GM19023 (cell line): ENCODE measurements at regions not wholly inside any gene's neighbourhood (a gene's known extent, or its start where the extent isn't known, plus 50 kb on each side); places are given as distances from the start of the nearest gene placed in this dataset.
"Not testable (repeated sequence)": the region's sequence is repeated elsewhere in the genome, so short reads cannot be mapped to it uniquely, and the experiment has no call there.

ENCODE experiments used
- ATAC-seq: cut with Tn5 transposase; IDR thresholded peaks from one replicate; pipeline ENCODE4 v1.9.1; 2021; ENCODE audit warnings: mild to moderate bottlenecking, moderate library complexity; ENCODE audit not compliant: unreplicated experiment

GRCh38 chr17:71055128-71055527, 885.8 kb downstream of the KCNJ2 start:
- ATAC-seq, result no peak

GRCh38 chr17:71057448-71057847, 888.1 kb downstream of the KCNJ2 start:
- no peak for ATAC-seq

DNA sequence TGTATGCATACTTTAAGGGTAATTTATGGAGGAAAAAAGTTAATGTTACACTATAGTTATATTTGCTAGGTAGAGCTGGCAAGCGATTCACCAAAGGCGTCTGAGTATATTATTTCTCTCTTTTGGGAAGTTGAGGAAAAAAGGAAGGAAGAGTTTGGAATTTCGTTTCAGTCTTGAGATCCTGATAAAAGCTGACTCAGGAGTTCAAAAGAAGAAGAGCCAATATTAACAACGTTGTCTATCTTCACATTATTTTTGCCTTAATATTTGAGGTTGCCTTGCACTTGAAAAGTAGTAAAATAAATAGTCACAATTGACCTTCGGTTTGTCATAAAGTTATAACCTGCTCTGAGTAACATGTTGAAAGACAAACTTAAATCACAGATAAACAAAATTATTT, 888.6 kb downstream of the KCNJ2 start:
- no peak for ATAC-seq

GRCh38 chr17:71063127-71063526, 893.8 kb downstream of the KCNJ2 start:
- no peak for ATAC-seq

GRCh38 chr17:71063559-71063958, 894.2 kb downstream of the KCNJ2 start:
- ATAC-seq, result no peak

DNA sequence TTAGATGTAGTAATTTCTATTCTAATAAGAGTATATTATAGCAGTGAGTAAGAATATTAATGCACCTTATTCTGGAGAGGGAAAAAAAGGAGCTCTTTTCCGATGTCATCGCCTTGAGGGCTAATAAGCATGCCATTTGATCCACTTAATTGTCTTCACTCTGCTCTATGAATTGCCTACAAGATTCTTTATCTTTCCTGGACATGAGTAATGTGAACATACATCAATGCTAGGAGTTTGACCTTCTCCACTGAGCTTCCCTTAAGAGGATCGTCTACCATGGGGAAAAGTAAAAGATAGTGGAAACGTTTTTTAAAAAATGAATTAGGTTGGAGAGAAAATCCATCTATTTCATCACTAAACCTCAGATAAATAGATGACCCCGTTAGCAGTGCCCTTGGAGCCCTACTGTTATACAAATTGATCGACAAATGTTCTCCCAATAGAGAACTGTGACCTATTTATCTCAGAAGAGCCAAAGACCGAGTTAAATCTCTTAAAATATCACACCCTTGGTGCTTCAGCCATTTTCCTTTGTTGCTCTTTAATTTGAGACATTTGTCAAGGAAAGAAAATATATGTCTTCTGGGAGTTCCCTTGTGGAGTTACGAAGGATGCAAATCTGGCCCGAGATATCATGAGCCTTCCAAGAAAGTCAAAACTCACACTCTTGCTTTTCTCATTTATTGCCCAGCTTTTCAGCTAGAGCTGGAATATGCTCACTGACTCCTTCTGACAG, 898.5 kb downstream of the KCNJ2 start:
- ATAC-seq, result no peak

GRCh38 chr17:71068408-71068750, 899.0 kb downstream of the KCNJ2 start:
- ATAC-seq, result no peak

GRCh38 chr17:71071041-71071440, 901.7 kb downstream of the KCNJ2 start:
- no peak for ATAC-seq

DNA sequence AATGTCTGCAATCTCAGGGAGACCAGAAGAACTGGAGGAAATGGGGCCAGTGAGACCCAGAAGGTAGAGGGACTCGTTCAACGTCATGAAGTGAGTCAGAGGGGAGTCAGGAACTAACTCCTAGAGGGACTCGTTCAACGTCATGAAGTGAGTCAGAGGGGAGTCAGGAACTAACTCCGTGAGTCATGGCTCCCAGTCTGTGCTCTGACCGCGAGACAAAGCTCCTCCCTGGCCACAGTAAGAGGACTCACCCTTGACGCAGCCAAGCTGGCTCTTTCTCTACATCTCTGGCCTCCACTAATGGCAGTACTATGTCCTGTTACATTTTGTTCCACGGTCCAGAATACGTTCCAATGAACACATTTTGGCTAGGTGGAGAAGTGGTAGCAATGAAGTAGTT, 902.5 kb downstream of the KCNJ2 start:
- no peak for ATAC-seq

DNA sequence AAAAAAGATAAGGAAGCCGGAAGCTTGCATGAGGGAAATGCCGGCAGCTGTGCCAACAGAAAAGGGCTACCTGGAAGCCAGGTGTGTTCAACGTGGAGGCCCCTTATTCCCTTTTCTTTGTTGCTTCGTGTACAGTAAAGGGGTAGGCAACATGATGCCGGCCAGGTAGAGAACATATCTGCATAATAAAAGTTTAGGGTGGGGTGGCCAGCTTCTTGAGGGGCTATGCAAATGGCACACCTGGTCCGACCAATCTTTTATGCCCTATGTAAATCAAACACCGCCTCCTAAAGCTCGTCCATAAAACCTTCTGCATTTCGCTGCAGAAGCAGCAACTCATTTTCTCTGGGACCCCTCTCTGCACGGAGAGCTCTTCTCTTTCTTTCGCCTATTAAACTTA, 911.6 kb downstream of the KCNJ2 start:
- ATAC-seq, result no peak

DNA sequence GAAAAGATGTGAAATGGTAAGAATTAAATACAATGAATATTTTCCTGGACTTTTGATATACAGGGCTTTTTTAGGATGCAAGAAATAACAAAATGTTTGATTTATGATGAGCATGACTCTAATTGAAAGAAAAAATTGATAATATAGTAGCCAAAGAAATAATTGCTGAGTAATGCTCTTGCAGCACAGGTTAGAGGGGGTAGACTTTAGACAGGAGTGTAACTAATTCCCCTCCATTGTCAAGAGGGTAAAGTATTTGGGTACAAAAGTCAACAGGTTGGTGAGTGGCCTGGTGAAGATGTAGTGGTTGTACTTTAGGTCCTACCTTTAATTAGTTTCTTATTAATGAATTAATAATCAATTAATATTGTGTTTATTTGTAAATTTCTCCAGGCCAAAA, 912.3 kb downstream of the KCNJ2 start:
- ATAC-seq, result no peak

DNA sequence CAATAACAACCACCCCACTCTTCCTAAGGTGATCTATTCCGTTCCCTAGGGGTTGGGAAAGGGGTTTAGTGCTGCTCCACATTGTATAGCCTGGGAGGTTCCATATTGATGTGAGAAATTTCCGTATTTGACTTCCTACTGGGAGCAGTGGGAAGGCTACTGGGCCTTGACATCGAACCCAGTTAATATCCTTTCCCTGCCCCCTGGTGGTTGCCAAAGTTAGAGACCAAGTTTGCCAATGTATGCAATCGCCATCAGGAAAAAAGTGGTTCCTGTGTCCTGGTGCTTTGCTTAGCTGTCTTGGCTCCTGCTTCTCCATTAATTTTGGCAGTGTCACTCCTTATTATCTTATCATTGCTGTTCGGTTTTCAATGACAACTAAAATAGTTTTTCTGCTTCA, 914.9 kb downstream of the KCNJ2 start:
- no peak for ATAC-seq

GRCh38 chr17:71084838-71085237, 915.5 kb downstream of the KCNJ2 start:
- ATAC-seq, result no peak

GRCh38 chr17:71085238-71086033, 916.1 kb downstream of the KCNJ2 start:
- no peak for ATAC-seq

DNA sequence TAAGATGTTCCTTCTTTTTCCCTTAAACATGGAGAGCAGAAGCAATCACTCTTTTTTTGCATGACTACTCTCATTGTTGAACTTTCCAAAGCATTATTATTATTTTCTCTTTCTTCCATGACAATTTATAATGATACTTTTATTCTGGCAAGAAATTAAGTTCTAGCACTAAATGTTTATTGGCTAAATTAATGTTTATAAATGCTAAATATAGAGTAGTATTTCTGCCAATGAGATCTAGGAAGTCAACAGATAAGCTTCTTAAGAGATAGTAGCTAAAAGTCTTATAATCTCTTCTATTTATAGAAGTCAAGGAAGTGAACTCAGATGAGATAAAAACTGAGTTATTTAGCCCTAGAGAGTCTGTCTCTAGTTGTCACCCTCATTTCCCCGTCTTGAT, 920.1 kb downstream of the KCNJ2 start:
- no peak for ATAC-seq

DNA sequence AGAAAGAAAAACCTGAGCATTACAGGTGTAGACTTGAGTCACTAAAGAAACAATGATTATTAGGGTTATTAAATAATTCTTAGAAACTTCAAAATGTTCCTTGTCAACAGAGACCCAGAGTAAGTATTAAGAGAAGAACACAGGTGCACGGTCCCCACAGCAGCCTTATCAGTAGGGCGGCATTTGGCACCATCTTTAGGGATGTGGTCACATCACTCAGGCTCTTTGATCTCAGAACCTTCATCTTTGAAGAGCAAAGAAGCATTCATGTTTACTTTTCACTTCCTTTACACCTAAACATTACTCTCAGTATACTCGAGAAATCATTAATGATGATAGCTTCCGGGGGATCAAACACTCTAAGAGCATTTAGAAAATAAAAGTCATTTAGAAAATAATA, 928.7 kb downstream of the KCNJ2 start:
- ATAC-seq, result no peak

DNA sequence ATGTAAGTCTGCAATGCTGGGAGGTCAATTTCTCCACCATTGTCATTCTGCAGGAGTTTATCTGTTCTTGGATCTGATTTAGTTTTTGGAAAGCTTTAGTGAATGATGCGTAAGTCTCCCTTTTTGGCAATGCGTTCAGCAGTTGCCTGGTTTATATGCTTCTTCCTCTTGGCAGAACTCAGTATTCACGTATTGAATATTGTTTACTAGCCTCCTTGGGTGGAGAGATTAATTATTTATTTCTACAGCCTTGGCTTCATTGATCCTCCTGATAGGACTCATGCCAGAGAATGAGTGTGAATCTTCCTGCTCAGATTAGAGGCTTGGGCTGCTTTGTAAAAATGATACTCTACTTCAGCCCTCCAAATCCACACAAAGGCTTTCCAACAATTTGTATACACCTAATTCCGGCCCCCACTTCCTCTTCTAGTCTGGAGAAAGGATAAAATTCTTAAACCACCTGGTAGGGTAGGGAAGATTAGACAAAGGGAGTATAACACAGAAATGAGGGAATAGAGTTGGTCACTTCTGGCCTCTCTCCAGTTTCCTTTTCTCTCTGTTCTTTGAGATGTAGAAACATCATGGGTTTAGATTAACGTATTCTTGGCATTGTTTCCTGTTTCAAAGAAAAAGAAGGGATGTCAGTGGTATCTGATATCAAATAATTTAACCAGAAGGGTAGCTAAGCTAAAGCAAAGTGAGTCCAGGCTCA, 929.8 kb downstream of the KCNJ2 start:
- ATAC-seq, result no peak

DNA sequence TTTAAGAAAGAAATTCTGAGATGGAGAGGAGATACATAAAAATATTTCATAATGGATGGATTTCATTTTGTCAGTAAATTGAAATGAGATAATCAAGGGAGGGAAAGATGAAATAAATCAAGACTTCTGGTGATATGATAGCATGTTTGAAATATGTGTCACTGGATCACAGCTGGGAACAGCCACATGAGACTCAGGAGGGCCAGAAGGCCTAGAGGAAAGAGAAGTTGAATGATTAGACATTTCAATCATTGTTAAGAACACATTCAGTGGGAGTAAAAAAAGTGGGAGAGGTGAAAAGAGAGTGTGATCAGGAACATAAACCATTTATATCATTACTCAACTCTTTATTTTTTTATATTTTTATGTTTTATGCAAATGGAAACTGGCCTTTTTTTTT, 933.4 kb downstream of the KCNJ2 start:
- ATAC-seq, result no peak

GRCh38 chr17:71104225-71104624, 934.9 kb downstream of the KCNJ2 start:
- no peak for ATAC-seq

GRCh38 chr17:71106056-71106455, 936.7 kb downstream of the KCNJ2 start:
- ATAC-seq, result not testable (repeated sequence)

GRCh38 chr17:71107136-71107535, 937.8 kb downstream of the KCNJ2 start:
- no peak for ATAC-seq

- no peak for ATAC-seq
Measured at GRCh38 chr17:71109697-71110096, 940.4 kb downstream of the KCNJ2 start.
